T-helper 9 cell (primary cell): ENCODE measurements at regions not wholly inside any gene's neighbourhood (a gene's known extent, or its start where the extent isn't known, plus 50 kb on each side); places are given as distances from the start of the nearest gene placed in this dataset.
"Not testable (repeated sequence)": the region's sequence is repeated elsewhere in the genome, so short reads cannot be mapped to it uniquely, and the experiment has no call there.

Source experiments
- DNase-seq: peaks from one replicate; pipeline ENCODE4 v3.0.0-alpha.2; 2020

GRCh38 chr5:25387953-25388352, 743.2 kb upstream of the CDH10 start:
- DNase-seq, result no peak

GRCh38 chr5:25362799-25363198, 718.0 kb upstream of the CDH10 start:
- no peak for DNase-seq

- no peak for DNase-seq
These were observed 714.1 kb upstream of the CDH10 start for GRCh38 chr5:25358919-25359318.

- DNase-seq, result no peak
These were observed 712.8 kb upstream of the CDH10 start for GRCh38 chr5:25357605-25358004.

GRCh38 chr5:25349746-25350145, 705.0 kb upstream of the CDH10 start:
- DNase-seq, result no peak

- no peak for DNase-seq
These were observed 700.5 kb upstream of the CDH10 start for GRCh38 chr5:25345240-25345771.

GRCh38 chr5:25339541-25339940, 694.8 kb upstream of the CDH10 start:
- DNase-seq, result no peak

- DNase-seq, result no peak
These were observed 689.6 kb upstream of the CDH10 start for GRCh38 chr5:25334350-25334749.

- DNase-seq, result no peak
These were observed 685.9 kb upstream of the CDH10 start for GRCh38 chr5:25330721-25331120.

GRCh38 chr5:25327172-25327571, 682.4 kb upstream of the CDH10 start:
- DNase-seq, result no peak

- DNase-seq, result no peak
These were observed 657.1 kb upstream of the CDH10 start for GRCh38 chr5:25301836-25302235.

- DNase-seq, result no peak
These were observed 650.3 kb upstream of the CDH10 start for GRCh38 chr5:25295067-25295466.

- DNase-seq, result not testable (repeated sequence)
These were observed 645.0 kb upstream of the CDH10 start for GRCh38 chr5:25289766-25290165.

- DNase-seq, result no peak
These were observed 641.5 kb upstream of the CDH10 start for GRCh38 chr5:25286319-25286718.

- no peak for DNase-seq
These were observed 640.4 kb upstream of the CDH10 start for GRCh38 chr5:25285136-25285535.

GRCh38 chr5:25263507-25263906, 618.7 kb upstream of the CDH10 start:
- DNase-seq, result not testable (repeated sequence)

GRCh38 chr5:25262221-25262620, 617.4 kb upstream of the CDH10 start:
- DNase-seq, result no peak

- DNase-seq, result no peak
These were observed 610.4 kb upstream of the CDH10 start for GRCh38 chr5:25255128-25255527.

- DNase-seq, result no peak
These were observed 597.2 kb upstream of the CDH10 start for GRCh38 chr5:25241981-25242380.

- DNase-seq, result not testable (repeated sequence)
These were observed 593.9 kb upstream of the CDH10 start for GRCh38 chr5:25238720-25239119.

GRCh38 chr5:25224316-25224982, 579.7 kb upstream of the CDH10 start:
- no peak for DNase-seq

- not testable (repeated sequence) for DNase-seq
These were observed 555.1 kb upstream of the CDH10 start for GRCh38 chr5:25199902-25200301.

GRCh38 chr5:25190521-25191000, 545.8 kb upstream of the CDH10 start:
- no peak for DNase-seq

GRCh38 chr5:25181249-25181648, 536.5 kb upstream of the CDH10 start:
- DNase-seq, result no peak

GRCh38 chr5:25162616-25163015, 517.8 kb upstream of the CDH10 start:
- DNase-seq, result not testable (repeated sequence)
